Small intestine (tissue), 7 donors: ENCODE measurements at regions not wholly inside any gene's neighbourhood (a gene's known extent, or its start where the extent isn't known, plus 50 kb on each side); places are given as distances from the start of the nearest gene placed in this dataset.

ENCODE experiments used
- DNase-seq, 2 donors: peaks; one replicate each; pipeline versions ENCODE4 v3.0.0 to v3.0.0-alpha.2; 2013
- FAIRE-seq: peaks from 2 replicates; lab custom pipeline; 2012; peaks lifted over from hg19 to GRCh38; lab: Jason Lieb, UNC
- H3K27ac ChIP-seq, 3 donors: one replicate each; pipeline ENCODE4 v1.5.1; 2013; ENCODE audit warnings: low read length in 2 of 3, mild to moderate bottlenecking in 2 of 3, control low read depth in 1 of 3, inconsistent platforms in 1 of 3, low read depth in 1 of 3, moderate library complexity in 1 of 3
- H3K27me3 ChIP-seq, 3 donors: one replicate each; pipeline ENCODE4 v1.6.1; 2013; ENCODE audit warnings: low read length in 3 of 3, inconsistent platforms in 1 of 3; ENCODE audit not compliant: control insufficient read depth in 3 of 3, insufficient read depth in 3 of 3
- H3K36me3 ChIP-seq, 3 donors: one replicate each; pipeline ENCODE4 v1.6.1; 2013; ENCODE audit warnings: low read length in 3 of 3, inconsistent platforms in 1 of 3, low read depth in 1 of 3, mild to moderate bottlenecking in 1 of 3, moderate library complexity in 1 of 3; ENCODE audit not compliant: control insufficient read depth in 3 of 3, insufficient read depth in 2 of 3
- H3K4me1 ChIP-seq, 3 donors: one replicate each; pipeline ENCODE4 v1.6.1; 2013; ENCODE audit warnings: low read length in 2 of 3, inconsistent platforms in 1 of 3, low read depth in 1 of 3, mild to moderate bottlenecking in 1 of 3, moderate library complexity in 1 of 3; ENCODE audit not compliant: control insufficient read depth in 3 of 3, insufficient read depth in 2 of 3
- H3K4me3 ChIP-seq, 3 donors: one replicate each; pipeline ENCODE4 v1.5.1; 2013; ENCODE audit warnings: low read length in 3 of 3, control low read depth in 1 of 3, inconsistent platforms in 1 of 3, low read depth in 1 of 3, mild to moderate bottlenecking in 1 of 3, moderate library complexity in 1 of 3
- H3K9me3 ChIP-seq, 2 donors: one replicate each; pipeline ENCODE4 v1.6.1; 2013; ENCODE audit warnings: low read depth in 1 of 2, low read length in 1 of 2; ENCODE audit not compliant: control insufficient read depth in 2 of 2, insufficient read depth in 1 of 2
- WGBS, 3 donors: extraction: QIAGEN DNeasy Blood & Tissue Kit; methylation state at CpG; one replicate each; pipeline ENCODE4 v1.1.7; 2013; 5-methylcytosine and 5-hydroxymethylcytosine counted together
- donor health status: healthy with polysubstance abuse.
- donor health status: control.
- donor health status: control.
- donor health status: Bipolar disorder and iron deficiency.
- donor health status: healthy.

GRCh38 chr13:53121919-53122318 is 93.3 kb downstream of the OLFM4 start:
- no peaks in the 10 kb centered on the region for H3K4me1 ChIP-seq
- H3K9me3 ChIP-seq = peaks cover 0 to 6% of the 10 kb centered on the region in 2 donors
- no peaks in the 10 kb centered on the region for H3K27me3 ChIP-seq
- no peak overlapping the region for H3K4me3 ChIP-seq
- DNase-seq = no peak
- 32 to 40% (median 39%) methylated on average over 2 of the region's 2 CpGs for WGBS, 3 donors
- H3K27ac ChIP-seq = no peak overlapping the region
- FAIRE-seq = no peak
- H3K36me3 ChIP-seq = no peaks in the 10 kb centered on the region

- H3K4me3 ChIP-seq = no peak overlapping the region
- no peak overlapping the region for H3K27ac ChIP-seq
- H3K9me3 ChIP-seq = no peaks in the 10 kb centered on the region
- no peaks in the 10 kb centered on the region for H3K4me1 ChIP-seq
- H3K27me3 ChIP-seq = no peaks in the 10 kb centered on the region
- FAIRE-seq = no peak
- H3K36me3 ChIP-seq = no peaks in the 10 kb centered on the region
- 81 to 88% (median 86%) methylated on average over 3 of the region's 3 CpGs for WGBS, 3 donors
- no peak for DNase-seq
These were observed 94.9 kb downstream of the OLFM4 start for GRCh38 chr13:53123536-53123935.

- no peak overlapping the region for H3K4me3 ChIP-seq
- H3K4me1 ChIP-seq = no peaks in the 10 kb centered on the region
- no peak overlapping the region for H3K27ac ChIP-seq
- 63 to 80% (median 73%) methylated on average over 3 of the region's 3 CpGs for WGBS, 3 donors
- DNase-seq (no peak), FAIRE-seq (no peak)
- H3K36me3 ChIP-seq = no peaks in the 10 kb centered on the region
- H3K9me3 ChIP-seq = no peaks in the 10 kb centered on the region
- no peaks in the 10 kb centered on the region for H3K27me3 ChIP-seq
These were observed 96.0 kb downstream of the OLFM4 start for GRCh38 chr13:53124623-53125022.

- H3K4me3 ChIP-seq = no peak overlapping the region
These were observed 98.2 kb downstream of the OLFM4 start for GRCh38 chr13:53126841-53127245.

GRCh38 chr13:53127373-53127772 is 98.8 kb downstream of the OLFM4 start:
- WGBS, 3 donors = 50 to 58% (median 56%) methylated on average over 2 of the region's 2 CpGs
- DNase-seq = no peak
- H3K9me3 ChIP-seq = no peaks in the 10 kb centered on the region
- H3K27me3 ChIP-seq = no peaks in the 10 kb centered on the region
- H3K4me3 ChIP-seq = no peak overlapping the region
- peak overlapping the region in 1 of 3 donors; percentile 50 for H3K27ac ChIP-seq
- FAIRE-seq = no peak
- H3K4me1 ChIP-seq = no peaks in the 10 kb centered on the region
- H3K36me3 ChIP-seq = no peaks in the 10 kb centered on the region

More at GRCh38 chr13:53126841-53127245, 98.2 kb downstream of the OLFM4 start:
- Histone ChIP-seq H3K27me3 (no peaks in the 10 kb centered on the region), H3K9me3 (no peaks in the 10 kb centered on the region), H3K27ac (peak overlapping the region in 1 of 3 donors; percentile 50), H3K36me3 (no peaks in the 10 kb centered on the region), H3K4me1 (no peaks in the 10 kb centered on the region)
- FAIRE-seq = no peak
- peak in 1 of 2 donors; percentile 17 for DNase-seq
- WGBS, 3 donors = 47 to 60% (median 50%) methylated on average over 1 of the region's 1 CpG

- 66 to 77% (median 71%) methylated on average over 2 of the region's 2 CpGs for WGBS, 3 donors
- Histone ChIP-seq H3K4me3 (no peak overlapping the region), H3K27ac (no peak overlapping the region), H3K4me1 (no peaks in the 10 kb centered on the region), H3K9me3 (no peaks in the 10 kb centered on the region), H3K27me3 (no peaks in the 10 kb centered on the region), H3K36me3 (no peaks in the 10 kb centered on the region)
- FAIRE-seq (no peak), DNase-seq (no peak)
These were observed 101.3 kb downstream of the OLFM4 start for GRCh38 chr13:53129864-53130393.

- H3K27ac ChIP-seq = no peak overlapping the region
- H3K4me3 ChIP-seq = no peak overlapping the region
- no peak for FAIRE-seq
- no peaks in the 10 kb centered on the region for H3K4me1 ChIP-seq
- no peaks in the 10 kb centered on the region for H3K27me3 ChIP-seq
- no peak for DNase-seq
- no peaks in the 10 kb centered on the region for H3K9me3 ChIP-seq
- H3K36me3 ChIP-seq = no peaks in the 10 kb centered on the region
- 81 to 94% (median 81%) methylated on average over 3 of the region's 3 CpGs for WGBS, 3 donors
These were observed 102.7 kb downstream of the OLFM4 start for GRCh38 chr13:53131361-53131760.

GRCh38 chr13:53135301-53135700 is 106.7 kb downstream of the OLFM4 start:
- no peaks in the 10 kb centered on the region for H3K27me3 ChIP-seq
- 80 to 83% (median 82%) methylated on average over 2 of the region's 2 CpGs for WGBS, 3 donors
- FAIRE-seq = no peak
- no peak overlapping the region for H3K27ac ChIP-seq
- no peaks in the 10 kb centered on the region for H3K4me1 ChIP-seq
- H3K4me3 ChIP-seq = no peak overlapping the region
- no peaks in the 10 kb centered on the region for H3K9me3 ChIP-seq
- no peaks in the 10 kb centered on the region for H3K36me3 ChIP-seq
- no peak for DNase-seq
